ENCODE measurements at regions not wholly inside any gene's neighbourhood (a gene's known extent, or its start where the extent isn't known, plus 50 kb on each side); places are given as distances from the start of the nearest gene placed in this dataset.

DNA sequence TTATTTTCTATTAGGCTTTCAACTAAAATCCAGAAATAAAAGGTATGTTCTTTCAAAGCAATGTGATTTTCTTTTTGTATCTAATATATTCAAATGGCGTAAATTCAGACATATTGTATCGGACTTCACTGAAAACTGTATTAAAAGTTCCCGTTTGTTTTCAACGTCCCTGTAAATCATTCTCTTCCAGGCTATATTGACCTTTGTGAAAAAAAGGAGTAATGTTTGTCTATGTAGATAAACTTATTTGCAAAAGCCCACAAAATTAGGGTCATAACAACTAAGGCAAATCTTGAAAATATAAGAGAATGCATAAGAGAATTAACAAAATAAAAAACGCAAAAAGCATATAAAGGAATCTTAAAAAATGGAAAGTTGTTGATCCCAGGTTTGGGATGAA lies 1492.4 kb downstream of the AACS start:
- no peak for DNase-seq

DNA sequence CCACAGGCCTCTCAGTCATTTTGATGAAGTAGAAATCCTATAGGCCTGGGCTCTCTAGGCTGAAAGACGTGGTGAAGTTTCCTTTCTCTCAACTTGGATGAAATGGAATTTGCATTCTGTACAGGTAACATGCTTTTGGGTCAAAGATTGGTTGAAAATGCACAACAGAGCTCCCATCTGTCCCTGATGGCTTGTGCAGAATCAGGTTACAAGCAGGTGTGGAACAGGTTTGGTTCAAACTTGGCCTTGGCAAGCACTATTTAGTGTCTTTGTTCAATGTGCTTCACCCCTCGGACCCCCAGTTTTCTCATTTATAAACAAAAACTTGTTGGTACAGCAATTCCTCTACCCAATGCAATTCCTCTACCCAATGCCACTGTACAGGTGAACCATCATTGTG lies 1493.0 kb downstream of the AACS start:
- no peak for DNase-seq

DNA sequence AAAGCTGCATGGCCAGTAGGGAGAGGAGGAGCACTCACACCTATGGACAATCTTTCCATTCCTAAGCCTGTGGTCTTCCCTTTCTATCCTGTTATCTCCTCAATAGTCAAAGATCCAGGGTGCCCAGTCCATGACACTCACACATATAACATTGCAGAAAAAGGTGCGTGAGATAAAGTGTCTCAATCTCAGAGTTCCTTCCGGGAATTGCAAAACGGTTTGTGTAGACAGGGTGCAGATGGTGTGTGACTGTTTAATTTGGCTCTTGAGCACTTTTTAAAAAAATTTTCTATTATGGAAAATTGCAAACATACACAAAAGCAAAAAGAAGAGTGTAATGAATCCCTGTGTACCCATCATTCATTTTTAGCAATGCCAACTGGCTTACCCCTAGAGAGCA lies 1493.6 kb downstream of the AACS start:
- DNase-seq, result no peak

- DNase-seq, result no peak
These were observed 1501.8 kb downstream of the AACS start for GRCh38 chr12:126567016-126567415.

DNA sequence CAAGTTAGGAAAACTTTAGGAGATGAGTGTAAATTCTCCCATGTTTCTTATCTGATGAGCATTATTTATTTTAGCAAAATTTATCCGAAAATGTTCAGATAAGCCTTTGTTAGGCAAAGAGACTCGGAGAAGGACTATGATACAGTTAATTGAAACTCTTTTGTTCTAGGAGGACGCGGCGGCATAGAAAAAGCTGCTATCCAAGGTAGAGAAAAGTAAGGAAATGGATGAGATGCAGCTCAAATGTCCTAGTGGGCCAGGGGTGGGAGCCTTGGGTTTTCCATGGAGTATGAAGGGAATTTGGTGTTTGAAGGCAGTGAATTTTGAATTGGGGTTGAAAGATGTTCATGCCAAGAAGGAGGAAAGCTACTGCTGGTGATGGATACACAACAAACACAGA lies 1504.5 kb downstream of the AACS start:
- DNase-seq, result no peak

DNA sequence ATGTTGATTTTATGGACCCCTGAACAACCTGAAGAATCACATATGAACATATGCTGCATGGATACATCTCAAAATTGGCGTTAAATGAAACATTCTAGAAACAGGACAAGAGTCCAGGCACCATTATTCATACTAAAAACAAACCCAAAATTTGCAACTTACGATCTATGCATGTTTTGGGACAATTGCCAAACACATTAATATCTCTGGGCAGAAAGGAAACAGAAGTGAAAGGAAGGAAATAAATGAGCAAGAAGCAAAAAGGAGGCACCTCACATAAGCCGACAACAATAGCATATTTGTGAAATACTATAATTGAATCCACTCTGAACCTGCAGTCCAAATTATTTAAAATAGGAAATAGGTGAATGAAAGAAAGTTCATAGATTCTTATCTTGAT lies 1505.3 kb downstream of the AACS start:
- no peak for DNase-seq

GRCh38 chr12:126572170-126572569 lies 1506.9 kb downstream of the AACS start:
- no peak for DNase-seq

GRCh38 chr12:126581655-126582054 lies 1516.4 kb downstream of the AACS start:
- DNase-seq, result no peak

DNA sequence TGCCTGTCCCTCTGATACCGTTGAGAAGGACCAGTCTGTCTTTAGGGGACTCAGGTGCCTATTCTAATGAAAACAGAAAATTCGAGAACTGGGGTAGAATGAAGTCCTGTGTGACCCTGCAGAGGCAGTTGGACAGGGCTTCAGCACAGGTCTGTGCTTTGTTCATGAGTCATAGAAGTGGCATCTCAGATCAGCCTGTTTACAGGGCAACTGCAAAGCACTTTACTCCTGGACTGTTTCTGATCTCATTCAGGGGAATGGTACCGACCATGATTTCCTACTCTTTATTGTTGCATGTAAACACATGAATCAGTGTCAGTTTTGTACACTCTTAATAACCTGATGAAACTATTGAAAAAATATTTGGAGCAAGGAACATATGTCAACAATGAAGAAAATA lies 1517.0 kb downstream of the AACS start:
- DNase-seq, result no peak

DNA sequence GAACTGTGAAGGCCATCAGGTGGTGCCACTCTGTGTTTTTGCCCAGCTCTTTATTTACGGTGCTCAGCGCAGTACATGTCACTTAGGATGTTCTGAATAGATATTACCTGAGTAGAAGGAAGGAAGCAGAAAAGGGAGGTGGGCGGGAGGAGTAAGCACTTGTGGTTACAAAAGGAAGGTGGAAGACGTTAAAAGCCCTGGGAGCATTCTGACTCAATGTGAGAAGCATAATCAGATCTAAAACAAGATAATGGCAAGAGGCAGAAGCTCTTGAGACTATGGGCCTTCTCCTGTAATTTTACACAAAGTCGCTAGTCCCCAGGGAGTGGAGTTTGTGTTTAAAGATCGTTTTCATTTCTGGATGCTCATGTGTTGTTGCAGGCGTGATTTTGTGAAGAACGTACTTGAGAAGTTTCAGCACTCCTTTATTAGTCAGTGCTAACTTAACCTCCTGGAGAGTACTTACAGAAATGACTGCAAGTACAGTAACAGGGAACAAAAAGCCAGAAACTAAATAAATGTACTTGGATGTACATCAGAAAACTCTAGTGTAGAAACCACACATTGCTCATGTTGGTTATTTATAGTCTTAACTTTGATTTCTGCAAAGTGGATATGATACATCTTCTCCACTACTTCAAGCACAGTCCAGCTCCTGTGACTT lies 1523.5 kb downstream of the AACS start:
- DNase-seq, result no peak

GRCh38 chr12:126591533-126591932 lies 1526.3 kb downstream of the AACS start:
- DNase-seq, result no peak

- DNase-seq, result no peak
These were observed 1536.2 kb downstream of the AACS start for GRCh38 chr12:126601184-126602170.

GRCh38 chr12:126602612-126603011 lies 1537.4 kb downstream of the AACS start:
- no peak for DNase-seq

GRCh38 chr12:126607157-126607556 lies 1541.9 kb downstream of the AACS start:
- no peak for DNase-seq

DNA sequence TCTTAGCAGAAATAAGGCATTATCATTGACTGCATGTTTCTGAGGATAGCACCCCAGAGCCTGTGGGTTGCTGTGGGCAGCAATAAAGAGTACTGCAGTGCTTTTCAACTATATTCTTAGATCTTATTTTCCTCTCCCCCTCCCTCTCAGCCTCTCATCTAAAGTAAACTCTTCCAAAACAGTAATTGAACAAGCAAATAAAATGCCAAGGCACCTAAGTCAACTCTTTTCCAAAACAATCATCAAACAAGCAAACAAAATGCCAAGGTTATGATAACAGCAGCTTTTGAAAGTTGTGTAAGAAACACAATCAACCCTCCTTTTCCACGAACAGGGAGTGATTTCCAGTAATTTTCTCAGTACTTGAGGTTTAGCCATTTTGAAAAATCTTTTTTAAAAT lies 1542.6 kb downstream of the AACS start:
- DNase-seq, result no peak

DNA sequence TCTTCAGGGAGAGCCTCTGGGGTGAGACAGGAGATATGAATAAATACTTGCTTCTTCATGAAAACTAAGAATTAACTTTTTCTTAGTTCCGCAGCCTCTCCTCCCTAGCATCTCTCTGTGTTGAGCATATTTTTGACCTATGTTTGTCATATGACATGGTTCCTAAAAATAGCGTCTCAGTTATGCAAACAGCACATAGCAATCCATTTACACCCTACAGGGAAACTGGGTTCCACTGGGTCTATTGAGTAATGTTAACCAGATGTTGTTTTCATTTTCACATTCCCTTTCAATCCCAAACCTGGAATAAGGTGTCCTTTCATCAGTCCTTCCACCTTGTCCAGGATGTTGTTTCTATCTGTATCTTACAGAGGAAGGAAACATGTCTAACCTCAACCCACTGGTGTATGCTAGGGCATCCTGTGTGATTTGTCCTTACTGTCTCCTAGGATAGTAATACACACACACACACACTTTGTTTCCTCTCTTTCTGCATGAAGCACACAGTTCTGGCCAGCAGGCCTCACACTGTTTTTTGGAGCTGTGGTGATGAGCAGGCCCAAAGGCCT lies 1543.5 kb downstream of the AACS start:
- DNase-seq, result no peak

DNA sequence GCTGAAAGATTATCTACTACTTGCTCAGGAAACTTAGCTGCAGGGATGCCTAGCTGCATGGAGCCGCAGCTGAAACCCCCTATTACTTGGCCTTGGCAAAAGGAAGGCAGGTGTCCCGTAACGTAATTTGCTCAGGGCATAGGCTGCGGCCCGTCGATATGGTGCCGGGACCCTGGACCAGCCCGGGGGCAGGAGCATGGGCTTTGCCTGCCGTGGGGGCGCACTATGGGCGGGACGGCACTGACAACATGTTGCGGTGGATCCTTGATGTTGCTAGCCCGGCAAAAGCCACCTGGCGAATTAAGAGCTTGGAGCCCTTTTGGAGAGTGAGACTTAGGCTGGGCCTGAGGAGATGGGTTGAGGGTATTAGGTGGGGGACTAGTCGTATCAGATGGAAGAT lies 1551.2 kb downstream of the AACS start:
- DNase-seq, result no peak

DNA sequence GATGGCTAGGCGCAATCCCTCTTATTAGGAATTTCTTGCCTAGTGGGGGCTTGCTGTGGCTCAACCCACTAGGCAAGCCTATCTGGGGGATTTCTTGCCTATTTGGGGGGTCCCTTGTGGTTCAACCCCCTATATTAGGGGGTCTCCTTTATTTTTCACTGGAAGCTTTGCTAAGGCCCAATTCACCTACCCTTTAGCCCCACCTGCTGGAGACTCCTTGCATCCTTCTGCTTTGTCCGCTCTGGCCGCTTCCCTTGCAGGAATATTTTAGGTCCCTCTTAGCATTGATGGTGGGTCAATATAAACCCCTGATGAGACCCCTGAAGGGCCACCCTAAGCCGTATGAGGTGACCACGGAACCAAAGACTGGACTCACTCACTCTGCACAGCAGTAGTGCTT lies 1552.1 kb downstream of the AACS start:
- DNase-seq, result no peak

DNA sequence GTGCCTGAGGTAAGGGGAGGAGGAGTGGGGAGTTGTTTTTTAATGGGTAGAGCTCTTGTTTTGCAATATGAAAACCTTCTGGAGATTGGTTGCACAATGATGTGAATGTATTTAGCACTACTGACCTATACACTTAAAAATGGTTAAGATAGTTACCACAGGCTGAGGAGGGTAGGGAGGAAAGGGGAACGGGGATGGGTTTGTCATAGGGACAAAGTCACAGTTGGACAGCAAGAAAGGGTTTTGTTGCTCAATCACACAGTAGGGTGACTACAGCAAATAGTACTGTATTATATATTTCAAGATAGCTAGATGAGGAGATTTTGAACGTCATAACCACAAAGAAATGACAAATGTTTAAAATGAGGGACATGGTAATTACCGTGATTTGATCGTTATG lies 1562.4 kb downstream of the AACS start:
- DNase-seq, result no peak

DNA sequence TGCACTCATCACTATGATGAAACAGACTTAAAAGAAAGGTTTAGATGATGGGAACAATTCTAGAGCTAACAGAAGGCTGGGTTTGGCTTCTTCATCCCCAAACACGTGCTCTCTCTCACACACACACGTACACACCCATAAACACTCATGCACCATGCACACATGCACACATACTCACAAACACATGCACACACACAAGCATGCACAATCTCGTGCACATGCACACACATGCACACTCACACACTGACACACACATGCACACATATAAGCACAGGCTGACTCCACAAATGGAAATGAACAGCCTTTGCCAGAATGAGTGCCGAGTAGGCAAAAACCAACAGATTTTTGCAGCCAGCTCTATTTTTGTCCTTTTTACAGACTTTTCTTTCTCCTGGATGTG lies 1571.6 kb downstream of the AACS start:
- no peak for DNase-seq

GRCh38 chr12:126644236-126645020 lies 1579.2 kb downstream of the AACS start:
- DNase-seq, result no peak

DNA sequence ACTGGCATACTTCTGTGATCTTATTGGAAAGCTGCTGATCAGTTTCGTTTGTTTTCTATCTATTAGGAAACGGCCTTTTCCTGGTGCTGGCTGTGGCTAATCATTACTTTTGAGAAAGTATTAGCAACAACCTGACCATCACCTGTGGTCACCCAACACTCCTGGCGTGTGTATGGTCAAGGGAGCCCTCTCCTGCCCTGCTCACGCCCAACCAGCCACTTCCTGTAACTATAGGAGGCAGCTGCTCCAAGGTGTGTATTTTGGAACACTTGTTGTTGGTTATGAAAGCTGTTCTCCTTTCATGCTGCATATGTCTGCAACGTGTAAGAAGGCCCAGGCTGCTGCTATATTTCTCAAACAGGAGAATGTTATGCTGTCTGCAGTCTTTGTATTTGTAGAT lies 1582.8 kb downstream of the AACS start:
- DNase-seq, result no peak

GRCh38 chr12:126651133-126651532 lies 1585.9 kb downstream of the AACS start:
- DNase-seq, result no peak

All from amniotic stem cell (primary cell).